A549 (cell line): ENCODE measurements at regions not wholly inside any gene's neighbourhood (a gene's known extent, or its start where the extent isn't known, plus 50 kb on each side); places are given as distances from the start of the nearest gene placed in this dataset.

Experiments
- BHLHE40 ChIP-seq: IDR thresholded peaks from 2 replicates; pipeline ENCODE4 v1.6.1; 2012; ENCODE audit warnings: low read depth, low read length, inconsistent platforms
- CTCF ChIP-seq: fragments of >200 bp; sonication (Bioruptor Twin); formaldehyde crosslinking; IDR thresholded peaks from 3 replicates; pipeline ENCODE4 v1.5.1; 2016
- MYC ChIP-seq: IDR thresholded peaks from 2 replicates; pipeline ENCODE4 v1.6.1; 2012; ENCODE audit warnings: mild to moderate bottlenecking, inconsistent platforms, low read length, improper control_type of control experiment, borderline replicate concordance
- POLR2A ChIP-seq: IDR thresholded peaks from 2 replicates; pipeline ENCODE4 v1.6.1; 2012; ENCODE audit warnings: mild to moderate bottlenecking, low read length
- RAD21 ChIP-seq, 2 experiments: fragments of >200 bp in 1 of 2; sonication (Bioruptor Twin) in 1 of 2; formaldehyde crosslinking in 1 of 2; IDR thresholded peaks in 1 of 2; conservative IDR thresholded peaks in 1 of 2; 2 replicates in 1 of 2; 3 replicates in 1 of 2; pipeline ENCODE4 v1.6.1; 2012 to 2018; ENCODE audit warnings: inconsistent platforms in 1 of 2
- RCOR1 ChIP-seq: fragments of 150-350 bp; IDR thresholded peaks from 2 replicates; pipeline ENCODE4 v1.6.1; 2014; ENCODE audit warnings: antibody characterized with exemption, low read length, low read depth
- USF2 ChIP-seq: fragments of 450-650 bp; IDR thresholded peaks from 2 replicates; pipeline ENCODE4 v1.6.1; 2014; ENCODE audit warnings: antibody characterized with exemption
- TF ChIP-seq, protein P1 (sequence below): fragments of 150-350 bp; IDR thresholded peaks from 2 replicates; pipeline ENCODE4 v1.6.1; 2014; ENCODE audit warnings: low read depth, mild to moderate bottlenecking, low read length
- TF ChIP-seq, protein P2 (sequence below): fragments of >200 bp; sonication (Bioruptor Twin); formaldehyde crosslinking; IDR thresholded peaks from 3 replicates; pipeline ENCODE4 v1.6.1; 2016

DNA sequence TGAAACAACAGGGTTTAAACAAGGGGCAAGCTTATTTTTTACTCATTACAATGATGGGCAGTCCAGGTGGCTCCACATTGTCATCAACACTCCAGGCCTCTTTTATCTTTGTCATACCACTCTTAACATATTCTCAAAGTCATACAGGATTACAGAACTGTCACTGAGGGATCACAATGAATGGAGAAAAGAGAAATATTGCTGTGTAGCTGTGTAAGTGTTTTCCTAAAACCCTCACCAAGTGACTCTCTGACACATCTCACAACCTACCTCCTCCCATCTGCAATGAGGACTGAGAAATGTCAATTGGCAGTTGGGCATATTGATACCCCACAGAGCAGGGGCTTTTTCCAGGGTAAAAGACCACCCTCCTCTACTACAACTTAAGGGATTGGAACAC lies 562.1 kb downstream of the TBC1D4 start:
- TF ChIP-seq RAD21 (conservative IDR thresholded peaks at IDR 0.05 in 1 of 2, IDR thresholded peaks at IDR 0.05 in 1 of 2) (no peak), CTCF (no peak), POLR2A (no peak), USF2 (no peak), RCOR1 (no peak), MYC (no peak), BHLHE40 (no peak)
- TF ChIP-seq, protein P1, sequence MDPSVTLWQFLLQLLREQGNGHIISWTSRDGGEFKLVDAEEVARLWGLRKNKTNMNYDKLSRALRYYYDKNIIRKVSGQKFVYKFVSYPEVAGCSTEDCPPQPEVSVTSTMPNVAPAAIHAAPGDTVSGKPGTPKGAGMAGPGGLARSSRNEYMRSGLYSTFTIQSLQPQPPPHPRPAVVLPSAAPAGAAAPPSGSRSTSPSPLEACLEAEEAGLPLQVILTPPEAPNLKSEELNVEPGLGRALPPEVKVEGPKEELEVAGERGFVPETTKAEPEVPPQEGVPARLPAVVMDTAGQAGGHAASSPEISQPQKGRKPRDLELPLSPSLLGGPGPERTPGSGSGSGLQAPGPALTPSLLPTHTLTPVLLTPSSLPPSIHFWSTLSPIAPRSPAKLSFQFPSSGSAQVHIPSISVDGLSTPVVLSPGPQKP, result no peak
- TF ChIP-seq, protein P2, sequence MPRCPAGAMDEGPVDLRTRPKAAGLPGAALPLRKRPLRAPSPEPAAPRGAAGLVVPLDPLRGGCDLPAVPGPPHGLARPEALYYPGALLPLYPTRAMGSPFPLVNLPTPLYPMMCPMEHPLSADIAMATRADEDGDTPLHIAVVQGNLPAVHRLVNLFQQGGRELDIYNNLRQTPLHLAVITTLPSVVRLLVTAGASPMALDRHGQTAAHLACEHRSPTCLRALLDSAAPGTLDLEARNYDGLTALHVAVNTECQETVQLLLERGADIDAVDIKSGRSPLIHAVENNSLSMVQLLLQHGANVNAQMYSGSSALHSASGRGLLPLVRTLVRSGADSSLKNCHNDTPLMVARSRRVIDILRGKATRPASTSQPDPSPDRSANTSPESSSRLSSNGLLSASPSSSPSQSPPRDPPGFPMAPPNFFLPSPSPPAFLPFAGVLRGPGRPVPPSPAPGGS, result no peak
